Activated CD4-positive, alpha-beta T cell treated with anti-CD3 and anti-CD28 coated beads, Interleukin-2, Interleukin-4, amounts not matched to agents 100 ng/mL and 50 ng/mL, durations not matched to agents 16 hours and 8 hours (primary cell): ENCODE measurements at regions not wholly inside any gene's neighbourhood (a gene's known extent, or its start where the extent isn't known, plus 50 kb on each side); places are given as distances from the start of the nearest gene placed in this dataset.
"Not testable (repeated sequence)": the region's sequence is repeated elsewhere in the genome, so short reads cannot be mapped to it uniquely, and the experiment has no call there.

Source experiments
- DNase-seq: peaks from one replicate; pipeline ENCODE4 v3.0.0-alpha.2; 2020; ENCODE audit warnings: low spot score

- DNase-seq = no peak
These were observed 50.6 kb upstream of the COG2 start for GRCh38 chr1:230591678-230592077.

GRCh38 chr1:230589951-230590350 lies 52.3 kb upstream of the COG2 start:
- no peak for DNase-seq

- no peak for DNase-seq
These were observed 53.9 kb upstream of the COG2 start for GRCh38 chr1:230588323-230588746.

GRCh38 chr1:230587061-230587460 lies 55.2 kb upstream of the COG2 start:
- no peak for DNase-seq

- no peak for DNase-seq
These were observed 57.6 kb upstream of the COG2 start for GRCh38 chr1:230584660-230585059.

- DNase-seq = no peak
These were observed 60.7 kb upstream of the COG2 start for GRCh38 chr1:230581446-230582079.

- no peak for DNase-seq
These were observed 63.7 kb upstream of the COG2 start for GRCh38 chr1:230578616-230579015.

GRCh38 chr1:230577537-230577936 lies 64.7 kb upstream of the COG2 start:
- no peak for DNase-seq

GRCh38 chr1:230575886-230576500 lies 66.3 kb upstream of the COG2 start:
- no peak for DNase-seq

GRCh38 chr1:230574502-230574901 lies 67.8 kb upstream of the COG2 start:
- no peak for DNase-seq

- DNase-seq = no peak
These were observed 68.6 kb upstream of the COG2 start for GRCh38 chr1:230573658-230574057.

GRCh38 chr1:230572121-230573105 lies 69.9 kb upstream of the COG2 start:
- no peak for DNase-seq

- no peak for DNase-seq
These were observed 71.4 kb upstream of the COG2 start for GRCh38 chr1:230570724-230571360.

- no peak for DNase-seq
These were observed 73.1 kb upstream of the COG2 start for GRCh38 chr1:230569201-230569600.

- DNase-seq = no peak
These were observed 73.6 kb upstream of the COG2 start for GRCh38 chr1:230568676-230569075.

- DNase-seq = peak; percentile 4
These were observed 74.3 kb upstream of the COG2 start for GRCh38 chr1:230568008-230568407.

GRCh38 chr1:230567221-230567575 lies 75.1 kb upstream of the COG2 start:
- no peak for DNase-seq

GRCh38 chr1:230566532-230567220 lies 75.6 kb upstream of the COG2 start:
- DNase-seq = not testable (repeated sequence)

- DNase-seq = no peak
These were observed 77.1 kb upstream of the COG2 start for GRCh38 chr1:230565141-230565540.

GRCh38 chr1:230563591-230563990 lies 78.7 kb upstream of the COG2 start:
- DNase-seq = no peak

- DNase-seq = no peak
These were observed 80.7 kb upstream of the COG2 start for GRCh38 chr1:230561570-230561969.

- no peak for DNase-seq
These were observed 84.0 kb upstream of the COG2 start for GRCh38 chr1:230558324-230558723.
